OCI-LY3 (cell line): ENCODE measurements at regions not wholly inside any gene's neighbourhood (a gene's known extent, or its start where the extent isn't known, plus 50 kb on each side); places are given as distances from the start of the nearest gene placed in this dataset.

Source experiments
- CTCF ChIP-seq: fragments of 200-600, 300-600 bp; sonication (generic); IDR thresholded peaks from 2 replicates; pipeline ENCODE4 v1.5.1; 2014; ENCODE audit warnings: antibody characterized with exemption, low read length, low read depth
- EZH2phosphoT487 ChIP-seq: fragments of 200-600 bp; shearing (Covaris generic); IDR thresholded peaks from 2 replicates; pipeline ENCODE4 v1.6.1; 2018; ENCODE audit warnings: antibody characterized with exemption, mixed run types, low read depth

- TF ChIP-seq CTCF (no peak), EZH2phosphoT487 (no peak)
Measured at GRCh38 chr10:125495386-125495785, 187.6 kb downstream of the TEX36 start.
